Hippocampal formation (tissue), 2 donors: ENCODE measurements at regions not wholly inside any gene's neighbourhood (a gene's known extent, or its start where the extent isn't known, plus 50 kb on each side); places are given as distances from the start of the nearest gene placed in this dataset.
"Not testable (repeated sequence)": the region's sequence is repeated elsewhere in the genome, so short reads cannot be mapped to it uniquely, and the experiment has no call there.

ENCODE experiments used
- DNase-seq, 2 donors: peaks; one replicate each; lab custom pipeline; 2025; lab: John Stamatoyannopoulos, UW

DNA sequence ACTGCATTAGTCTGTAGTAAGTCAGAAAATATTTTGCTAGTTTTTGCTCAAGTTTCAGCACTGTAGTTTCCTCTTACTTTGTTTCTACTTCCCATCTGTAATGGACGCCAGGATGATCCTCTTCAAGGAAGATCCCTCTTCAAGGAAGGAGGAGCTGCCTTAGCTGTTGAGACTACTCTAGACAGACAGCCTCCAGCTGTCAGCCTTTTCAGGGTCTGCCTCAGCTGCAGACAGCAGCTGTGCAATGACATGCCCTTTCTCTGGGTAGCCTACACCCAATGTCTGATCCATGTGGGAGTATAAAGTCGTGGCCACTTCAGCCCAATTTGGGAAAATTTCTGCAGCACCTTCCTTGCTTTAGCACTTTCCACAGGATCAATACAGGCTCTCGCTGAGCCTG lies 281.0 kb upstream of the MAOA start:
- no peak for DNase-seq

GRCh38 chrX:43380704-43381103 lies 275.4 kb upstream of the MAOA start:
- no peak for DNase-seq

- DNase-seq: no peak
These were observed 269.2 kb upstream of the MAOA start for GRCh38 chrX:43386875-43387274.

DNA sequence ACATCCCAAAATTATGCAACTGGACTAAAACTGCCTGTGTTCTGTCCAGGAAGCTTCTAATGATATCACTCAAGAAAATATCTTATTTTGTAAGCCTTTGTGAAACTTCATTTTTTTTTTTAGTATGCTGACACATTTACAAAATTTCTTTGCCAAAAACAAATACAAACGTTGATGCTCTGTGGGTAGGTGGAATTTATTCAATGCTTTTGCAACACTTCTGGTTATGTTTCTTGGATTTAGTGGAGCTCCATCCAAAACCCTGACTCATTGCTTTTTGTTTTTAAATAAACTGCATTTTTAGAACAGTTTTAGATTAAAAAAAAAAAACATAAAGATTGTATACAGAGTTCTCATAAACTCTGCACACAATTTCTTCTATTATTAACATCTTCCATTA lies 250.9 kb upstream of the MAOA start:
- peak in 1 of 2 donors; percentile 1 for DNase-seq

DNA sequence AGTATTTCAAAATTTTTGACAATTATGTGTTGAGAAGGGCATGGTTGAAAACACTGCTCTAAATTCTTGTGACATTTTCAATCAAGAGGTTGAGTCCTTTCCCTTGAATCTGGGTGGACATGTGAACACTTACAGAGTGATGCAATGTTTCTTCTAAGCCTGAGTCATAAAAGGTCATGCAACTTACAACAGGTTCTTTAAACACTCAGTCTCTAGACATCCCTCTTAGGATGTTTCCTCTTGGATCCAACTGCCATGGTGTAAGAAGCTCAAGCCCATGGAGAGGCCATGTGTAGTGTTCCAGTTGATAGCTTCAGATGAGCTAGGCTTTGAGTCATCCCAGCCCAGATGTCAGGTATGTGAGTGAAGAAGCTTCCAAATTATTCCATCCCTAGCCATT lies 232.2 kb upstream of the MAOA start:
- DNase-seq: no peak

DNA sequence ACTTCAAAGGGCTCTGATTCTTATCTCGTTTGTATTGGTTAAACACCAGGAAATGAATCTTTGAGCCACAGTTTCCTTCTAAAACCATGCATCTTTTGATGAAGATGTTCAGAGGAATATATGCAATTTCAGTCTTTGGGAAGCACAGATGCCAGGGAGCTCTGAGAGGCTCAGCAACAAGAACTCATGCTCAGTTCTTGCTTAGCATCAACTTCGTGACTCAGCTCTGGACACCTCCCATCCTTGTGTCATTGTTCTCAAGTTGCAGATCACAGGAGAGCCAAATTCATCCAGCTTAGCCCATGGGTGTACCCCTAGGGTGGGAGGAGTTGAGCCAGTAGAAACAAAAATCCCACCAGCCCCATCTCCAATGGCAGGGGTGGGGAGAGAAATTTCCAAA lies 219.6 kb upstream of the MAOA start:
- no peak for DNase-seq

DNA sequence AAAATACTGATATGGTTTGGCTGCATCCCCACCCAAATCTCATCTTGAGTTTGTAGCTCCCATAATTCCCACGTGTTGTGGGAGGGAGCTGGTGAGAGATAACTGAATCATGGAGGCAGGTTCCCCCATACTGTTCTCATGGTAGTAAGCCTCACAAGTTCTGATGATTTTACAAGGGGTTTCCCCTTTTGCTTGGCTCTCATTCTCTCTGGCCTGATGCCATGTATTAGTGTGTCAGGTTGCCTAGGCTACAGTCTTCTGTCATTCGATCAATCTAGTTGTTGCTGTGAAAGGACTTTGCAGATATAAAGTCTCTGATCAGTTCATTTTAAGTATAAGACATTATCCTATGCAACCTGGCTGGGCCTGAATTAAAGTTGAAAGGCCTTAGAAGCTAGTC lies 209.3 kb upstream of the MAOA start:
- DNase-seq: no peak

GRCh38 chrX:43448688-43449087 lies 207.4 kb upstream of the MAOA start:
- DNase-seq: no peak

- no peak for DNase-seq
These were observed 205.7 kb upstream of the MAOA start for GRCh38 chrX:43450355-43450754.

- not testable (repeated sequence) for DNase-seq
These were observed 204.0 kb upstream of the MAOA start for GRCh38 chrX:43451976-43452686.

- no peak for DNase-seq
These were observed 200.0 kb upstream of the MAOA start for GRCh38 chrX:43456063-43456462.

DNA sequence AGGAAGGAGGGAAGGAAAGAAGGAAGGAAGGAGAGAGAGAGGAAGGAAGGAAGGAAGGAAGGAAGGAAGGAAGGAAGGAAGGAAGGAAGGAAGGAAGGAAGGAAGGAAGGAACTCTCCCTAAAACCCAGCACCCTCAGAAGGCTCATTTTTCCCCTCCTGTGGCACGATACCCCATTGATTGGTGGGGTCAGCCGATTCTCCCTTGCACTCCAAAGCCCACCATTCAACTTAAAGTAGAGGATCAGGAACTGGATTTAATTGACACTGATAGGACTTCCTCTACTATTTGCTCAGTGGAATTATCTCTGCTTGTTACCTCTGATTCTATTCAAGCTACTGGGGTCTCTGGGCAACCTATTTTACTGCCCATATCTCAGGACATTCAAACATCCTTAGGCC lies 199.2 kb upstream of the MAOA start:
- no peak for DNase-seq

DNA sequence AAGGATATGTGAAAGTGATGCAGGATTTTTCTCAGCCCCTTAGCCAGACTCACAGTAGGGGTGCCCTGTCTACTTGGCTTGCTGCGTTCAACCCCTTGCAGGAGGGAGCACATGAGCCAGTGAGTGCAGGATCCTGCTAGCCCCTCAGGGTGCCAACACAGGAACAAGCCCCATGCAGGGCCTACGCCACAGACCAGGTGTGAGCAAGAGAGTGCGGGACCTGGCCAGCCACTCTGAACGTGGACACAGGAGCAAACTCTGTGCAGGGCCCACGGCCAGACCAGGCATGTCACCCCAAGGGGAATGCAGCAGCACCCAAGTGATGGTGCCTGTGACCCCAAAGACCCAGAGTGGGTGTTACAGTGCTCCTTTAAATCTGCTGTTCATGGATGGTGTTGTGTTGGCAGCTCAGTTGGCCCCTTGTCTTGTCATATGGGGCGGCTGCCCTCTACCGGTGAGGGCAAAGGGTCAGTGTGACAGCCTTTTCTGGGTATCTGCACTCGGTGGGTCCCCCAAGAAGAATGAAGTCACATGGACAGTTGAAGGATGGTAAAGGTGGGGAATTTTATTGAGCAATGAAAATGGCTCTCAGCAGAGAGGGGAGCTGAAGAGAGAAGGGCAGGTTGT lies 188.4 kb upstream of the MAOA start:
- DNase-seq: no peak

DNA sequence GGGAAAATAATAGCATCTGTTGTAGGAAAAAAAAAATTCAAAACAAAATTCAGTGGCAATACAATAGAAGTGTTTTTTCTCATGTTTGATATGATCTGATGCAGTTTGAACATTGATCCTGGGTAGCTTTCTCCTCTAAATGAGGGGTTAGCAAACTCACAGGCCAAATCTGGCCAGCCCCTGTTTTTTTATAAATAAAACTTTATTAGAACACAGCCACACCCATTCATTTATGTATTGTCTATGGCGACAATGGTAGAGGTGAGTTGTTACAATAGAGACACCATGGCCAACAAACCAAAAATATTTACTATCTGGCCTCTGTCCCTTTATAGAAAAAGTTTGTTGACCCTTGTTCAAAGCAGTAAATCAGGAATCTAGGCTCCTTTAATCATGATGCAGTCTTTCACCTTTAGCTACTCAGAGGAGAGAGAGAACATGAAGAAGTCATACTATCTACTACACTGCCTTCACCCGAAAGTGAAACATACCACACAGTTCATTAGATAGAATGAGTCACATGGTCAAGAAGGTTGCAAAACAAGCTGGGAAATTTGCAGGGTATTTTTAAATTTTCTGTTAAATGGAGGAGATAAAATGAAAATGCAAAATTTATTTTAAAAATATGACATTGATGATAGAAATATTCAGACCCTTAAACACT lies 186.6 kb upstream of the MAOA start:
- no peak for DNase-seq

- DNase-seq: no peak
These were observed 181.8 kb upstream of the MAOA start for GRCh38 chrX:43474321-43474720.

- no peak for DNase-seq
These were observed 177.0 kb upstream of the MAOA start for GRCh38 chrX:43479070-43479469.

GRCh38 chrX:43479850-43480249 lies 176.2 kb upstream of the MAOA start:
- DNase-seq: no peak

- DNase-seq: no peak
These were observed 174.5 kb upstream of the MAOA start for GRCh38 chrX:43481576-43481975.

DNA sequence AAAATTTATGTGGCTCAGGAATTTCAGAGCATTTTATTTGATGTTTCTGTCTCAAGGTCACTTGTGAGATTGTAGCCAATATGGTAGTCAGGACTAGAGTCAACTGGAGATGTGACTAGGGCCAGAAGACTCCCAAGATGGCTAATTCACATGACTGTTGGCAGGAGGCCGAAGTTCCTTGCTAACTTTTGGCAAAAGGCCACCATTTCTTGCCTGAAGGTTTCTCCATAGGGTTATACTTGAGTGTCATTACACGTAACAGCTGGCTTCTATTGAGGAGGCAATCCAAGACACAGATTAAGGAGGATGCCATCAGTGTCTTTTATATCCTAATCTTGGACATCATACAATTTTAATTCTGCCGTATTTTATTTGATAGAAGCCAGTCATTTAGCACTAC lies 162.3 kb upstream of the MAOA start:
- no peak for DNase-seq

DNA sequence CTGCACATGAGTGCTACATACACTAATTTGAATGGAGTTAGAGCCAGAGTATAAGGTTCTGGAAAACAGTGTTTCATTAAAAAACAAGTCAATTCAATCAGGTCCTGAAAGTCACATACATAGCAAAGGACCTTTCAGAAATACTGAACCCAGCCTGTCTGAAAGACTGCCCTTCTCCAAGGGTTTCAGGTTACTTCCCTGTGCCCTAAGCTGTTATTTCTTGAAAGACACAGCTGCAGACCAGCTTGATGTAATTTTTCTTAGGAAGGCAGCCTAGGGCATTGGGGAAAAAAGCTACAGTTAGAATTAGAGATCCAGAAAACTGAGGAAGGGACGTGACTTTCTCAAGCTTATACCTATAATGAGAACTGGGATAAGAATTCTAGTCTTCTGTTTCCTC lies 155.9 kb upstream of the MAOA start:
- no peak for DNase-seq

GRCh38 chrX:43500996-43501694 lies 155.0 kb upstream of the MAOA start:
- DNase-seq: no peak

DNA sequence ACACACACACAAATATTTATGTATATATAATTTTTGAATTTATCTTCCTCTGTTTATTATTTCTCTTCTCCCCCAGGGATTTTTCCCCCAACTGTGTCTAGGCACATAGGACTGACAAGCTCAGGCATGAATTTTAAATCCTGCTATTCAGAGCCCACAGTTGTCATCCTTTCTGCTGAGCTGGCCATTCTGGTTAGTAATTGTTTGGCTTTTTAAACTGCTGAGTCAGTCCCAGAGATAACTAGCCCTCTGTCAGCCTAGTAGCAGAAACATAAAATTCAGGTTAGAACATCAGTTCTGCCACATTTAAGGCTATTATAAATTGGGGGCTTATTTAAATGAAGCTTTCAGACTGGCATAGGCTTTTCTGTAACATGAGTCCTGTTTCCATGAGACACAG lies 151.7 kb upstream of the MAOA start:
- DNase-seq: no peak

- DNase-seq: no peak
These were observed 150.3 kb upstream of the MAOA start for GRCh38 chrX:43505769-43506168.
